ENCODE measurements at regions not wholly inside any gene's neighbourhood (a gene's known extent, or its start where the extent isn't known, plus 50 kb on each side); places are given as distances from the start of the nearest gene placed in this dataset.
"Not testable (repeated sequence)": the region's sequence is repeated elsewhere in the genome, so short reads cannot be mapped to it uniquely, and the experiment has no call there.

GRCh38 chr2:189231719-189232323, 52.3 kb upstream of the COL5A2 start:
- no peak for DNase-seq (ENCODE audit: low read depth)

- no peak for DNase-seq (ENCODE audit: low read depth)
These were observed 53.3 kb upstream of the COL5A2 start for GRCh38 chr2:189232759-189233406.

- no peak for DNase-seq (ENCODE audit: low read depth)
These were observed 54.0 kb upstream of the COL5A2 start for GRCh38 chr2:189233527-189233926.

- no peak for DNase-seq (ENCODE audit: low read depth)
These were observed 55.4 kb upstream of the COL5A2 start for GRCh38 chr2:189234991-189235390.

DNA sequence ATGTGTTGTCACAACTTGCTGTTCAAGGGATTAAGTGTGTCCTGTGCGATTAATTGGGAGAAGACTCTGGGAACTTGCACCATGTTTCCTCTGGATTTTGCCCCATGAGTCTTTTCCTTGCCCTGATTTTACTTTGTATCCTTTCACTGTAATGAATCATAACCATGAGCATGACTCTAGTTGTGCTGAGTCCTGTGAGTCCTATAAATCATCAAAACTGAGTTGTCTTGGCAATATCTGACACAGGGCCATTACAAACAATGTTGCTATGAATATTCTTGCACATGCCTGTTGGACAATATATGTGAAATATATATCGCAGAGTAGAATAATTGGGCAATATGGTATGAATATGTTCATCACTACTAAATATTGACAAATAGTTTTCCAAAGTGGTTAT, 56.5 kb upstream of the COL5A2 start:
- DNase-seq (ENCODE audit: low read depth), result no peak

GRCh38 chr2:189238903-189239302, 59.3 kb upstream of the COL5A2 start:
- DNase-seq (ENCODE audit: low read depth), result no peak

DNA sequence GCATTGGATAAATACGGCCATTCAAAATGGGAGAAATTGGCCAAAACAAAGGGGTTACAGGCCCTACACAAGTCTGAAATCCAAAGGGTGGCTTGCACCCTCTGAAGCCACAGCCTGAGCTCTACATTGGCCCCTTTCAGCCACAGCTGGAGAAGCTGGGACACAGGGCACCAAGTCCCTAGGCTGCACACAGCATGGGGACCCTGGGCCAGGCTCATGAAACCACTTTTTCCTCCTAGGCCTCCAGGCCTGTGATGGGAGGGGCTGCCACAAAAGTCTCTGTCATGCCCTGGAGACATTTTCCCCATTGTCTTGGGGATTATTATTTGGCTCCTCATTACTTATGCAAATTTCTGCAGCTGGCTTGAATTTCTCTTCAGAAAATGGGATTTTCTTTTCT, 64.3 kb upstream of the COL5A2 start:
- DNase-seq (ENCODE audit: low read depth), result not testable (repeated sequence)

DNA sequence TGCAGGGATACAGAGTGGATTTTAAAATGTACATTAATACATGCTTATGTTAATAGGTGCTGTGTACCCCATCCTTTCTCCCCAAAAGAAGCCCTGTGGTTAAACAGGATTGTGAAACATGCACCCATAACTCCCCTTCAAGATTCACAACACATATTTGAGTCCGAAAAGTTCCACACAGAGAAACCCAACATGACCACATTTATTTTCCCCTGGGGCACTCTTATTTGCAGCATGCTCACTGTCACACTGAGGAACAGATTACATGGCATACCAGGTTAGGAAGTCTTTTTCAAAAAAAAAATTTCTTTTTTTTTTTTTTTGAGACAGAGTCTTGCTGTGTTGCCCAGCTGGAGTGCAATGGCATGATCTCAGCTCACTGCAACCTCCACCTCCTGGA, 67.7 kb upstream of the COL5A2 start:
- DNase-seq (ENCODE audit: low read depth), result no peak

DNA sequence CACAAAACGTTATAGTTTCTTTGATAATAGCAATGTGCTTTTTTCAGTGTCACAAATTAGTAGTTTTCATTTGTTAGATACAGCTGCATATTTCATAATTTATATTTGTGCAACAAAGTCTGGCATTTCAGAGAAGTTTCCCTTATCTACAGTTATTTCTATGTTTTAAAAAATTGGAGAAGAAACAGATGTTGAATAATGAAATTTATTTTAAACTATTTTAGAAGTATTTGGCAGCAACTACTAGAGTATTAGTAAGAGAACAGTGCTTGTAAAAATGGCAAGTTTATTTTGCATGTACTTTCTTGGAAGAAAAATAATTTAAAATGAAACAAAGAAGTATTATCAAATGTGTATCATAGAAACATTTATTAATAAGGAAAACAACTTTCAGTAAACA, 68.6 kb upstream of the COL5A2 start:
- no peak for DNase-seq (ENCODE audit: low read depth)

DNA sequence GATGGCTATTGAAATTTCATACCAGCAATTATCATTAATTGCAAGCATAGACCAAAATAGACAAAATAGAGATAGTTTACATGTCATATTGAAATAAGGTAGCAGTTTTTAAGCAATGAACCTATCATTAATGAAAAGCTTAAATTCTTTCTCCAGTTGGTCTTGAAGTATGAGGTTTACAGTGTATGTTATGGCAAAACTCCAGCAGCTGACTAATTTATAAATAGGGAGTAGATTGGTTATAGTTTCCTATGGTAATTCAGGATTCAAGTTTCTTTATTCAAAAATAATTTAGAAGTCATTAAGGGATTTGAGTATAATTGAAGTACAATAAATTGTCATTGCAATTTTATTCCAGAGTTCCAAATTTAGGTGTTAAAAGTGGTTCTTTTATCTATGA, 69.6 kb upstream of the COL5A2 start:
- no peak for DNase-seq (ENCODE audit: low read depth)

- DNase-seq (ENCODE audit: low read depth), result no peak
These were observed 70.3 kb upstream of the COL5A2 start for GRCh38 chr2:189249901-189250300.

GRCh38 chr2:189252991-189253675, 73.6 kb upstream of the COL5A2 start:
- DNase-seq (ENCODE audit: low read depth), result no peak

GRCh38 chr2:189253836-189254235, 74.3 kb upstream of the COL5A2 start:
- no peak for DNase-seq (ENCODE audit: low read depth)

DNA sequence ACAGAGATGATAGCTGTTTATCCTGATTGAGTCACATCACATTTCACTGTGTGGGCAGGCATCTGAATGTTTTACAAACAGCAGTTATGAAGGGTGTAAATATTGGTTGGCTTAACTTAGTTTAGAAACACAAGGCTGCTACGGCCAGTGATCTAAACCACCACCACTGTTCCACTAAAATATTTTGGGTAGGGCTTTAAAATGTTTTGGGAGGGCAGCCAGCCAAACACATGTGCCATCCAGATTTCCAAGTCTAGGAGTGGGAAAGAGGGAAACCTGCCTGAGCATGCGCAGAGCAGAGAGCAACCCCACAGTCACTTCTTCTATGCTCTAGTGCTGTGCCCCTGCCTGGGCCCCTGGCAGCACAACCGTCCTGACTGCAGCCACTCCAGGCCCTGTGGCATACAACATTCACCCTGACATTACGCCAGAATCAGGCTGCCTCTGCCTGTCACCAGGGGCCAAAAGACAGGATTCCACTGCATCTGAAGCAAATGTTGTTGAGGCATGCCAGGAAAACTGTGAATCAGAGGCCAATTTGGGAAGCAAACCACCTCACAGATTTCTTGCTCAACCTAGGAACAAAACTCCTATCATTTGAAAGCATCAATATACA, 74.8 kb upstream of the COL5A2 start:
- no peak for DNase-seq (ENCODE audit: low read depth)

DNA sequence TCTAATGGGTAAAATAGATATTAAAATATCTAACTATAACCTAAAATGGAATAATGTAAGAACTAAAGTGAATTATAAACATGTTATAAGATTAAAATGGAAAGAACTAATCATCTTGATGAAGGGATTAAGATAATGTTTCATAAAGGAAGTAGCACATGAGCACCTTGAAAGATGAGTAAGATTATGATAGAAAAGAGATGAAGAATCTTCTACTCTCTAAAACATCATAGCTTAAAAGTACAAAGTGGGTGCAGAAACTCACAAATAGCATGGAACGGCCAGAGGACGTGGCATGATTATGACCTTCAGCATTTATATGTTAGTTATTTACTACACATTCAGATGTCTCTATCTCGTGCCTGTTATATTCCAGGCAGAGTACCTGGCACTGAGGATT, 76.2 kb upstream of the COL5A2 start:
- no peak for DNase-seq (ENCODE audit: low read depth)

GRCh38 chr2:189258616-189259365, 79.2 kb upstream of the COL5A2 start:
- DNase-seq (ENCODE audit: low read depth), result no peak

DNA sequence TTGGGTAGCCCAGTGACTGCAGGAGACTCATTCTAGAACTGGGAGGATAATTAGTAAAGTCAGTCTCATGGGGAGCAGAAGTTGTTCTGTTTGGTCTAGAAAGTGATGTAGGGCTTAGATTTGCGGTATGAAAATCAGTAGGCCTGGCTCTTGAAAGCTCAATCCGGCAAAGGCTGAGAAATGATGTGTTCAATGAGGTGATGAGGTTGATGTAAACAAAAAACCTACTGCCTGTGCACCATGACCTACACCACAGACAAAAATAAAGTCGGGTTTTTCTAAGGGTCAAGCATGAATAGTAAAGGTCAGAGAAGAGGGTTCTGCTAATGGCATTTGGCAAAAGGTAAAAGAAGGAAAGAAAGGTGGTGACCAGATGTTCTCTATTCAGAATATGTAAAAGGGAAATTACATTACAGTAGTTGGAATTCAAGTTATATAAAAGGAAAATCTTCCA, 80.8 kb upstream of the COL5A2 start:
- DNase-seq (ENCODE audit: low read depth), result no peak

GRCh38 chr2:189261431-189261841, 81.9 kb upstream of the COL5A2 start:
- DNase-seq (ENCODE audit: low read depth), result no peak

GRCh38 chr2:189261916-189262315, 82.4 kb upstream of the COL5A2 start:
- no peak for DNase-seq (ENCODE audit: low read depth)

DNA sequence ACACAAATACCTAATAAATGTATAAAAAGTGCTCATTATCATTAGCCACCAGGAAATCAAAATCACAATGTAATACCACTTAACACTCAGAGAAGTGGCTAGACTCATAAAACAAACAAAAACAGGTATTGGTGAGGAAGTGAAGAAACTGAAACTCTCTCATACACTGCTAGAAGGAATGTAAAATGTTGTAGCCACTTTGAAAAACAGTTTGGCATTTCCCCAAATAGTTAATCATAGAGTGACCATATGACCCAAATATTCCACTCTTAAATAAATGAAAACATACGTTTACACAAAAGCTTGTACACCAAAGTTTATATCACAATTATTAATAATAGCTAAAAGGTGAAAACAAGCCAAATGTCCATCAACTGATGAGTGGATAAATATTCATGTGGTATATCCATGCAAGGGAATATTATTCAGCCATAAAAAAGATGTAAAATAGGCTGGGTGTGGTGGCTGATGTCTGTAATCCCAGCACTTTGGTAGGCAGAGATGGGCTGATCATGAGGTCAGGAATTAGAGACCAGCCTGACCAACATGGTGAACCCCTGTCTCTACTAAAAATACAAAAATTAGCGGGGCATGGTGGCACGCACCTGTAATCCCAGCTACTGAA, 86.2 kb upstream of the COL5A2 start:
- DNase-seq (ENCODE audit: low read depth), result no peak

DNA sequence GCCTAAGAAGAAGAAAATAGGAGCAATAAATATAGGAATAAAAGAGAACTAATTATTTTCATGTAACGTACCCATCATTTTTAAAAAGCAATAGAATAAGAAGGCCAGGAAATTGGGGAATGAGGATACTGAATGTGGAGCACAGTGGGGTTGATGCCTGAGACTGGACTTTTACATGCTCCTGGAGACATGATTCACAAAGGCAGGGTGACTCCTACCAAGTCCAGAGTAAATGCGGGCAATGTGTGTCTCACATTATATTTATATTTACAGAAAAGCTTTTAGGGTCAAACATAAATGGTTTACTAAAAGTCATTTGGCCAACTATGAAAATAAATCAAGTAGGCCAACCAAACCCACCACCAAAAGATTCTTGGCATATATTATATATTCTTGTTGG, 87.9 kb upstream of the COL5A2 start:
- DNase-seq (ENCODE audit: low read depth), result no peak

All from HS-27A (cell line).